NCI-H774 (cell line): ENCODE measurements at regions not wholly inside any gene's neighbourhood (a gene's known extent, or its start where the extent isn't known, plus 50 kb on each side); places are given as distances from the start of the nearest gene placed in this dataset.
"Not testable (repeated sequence)": the region's sequence is repeated elsewhere in the genome, so short reads cannot be mapped to it uniquely, and the experiment has no call there.

ENCODE experiments used
- DNase-seq: peaks from one replicate; lab custom pipeline; 2025; lab: John Stamatoyannopoulos, UW

GRCh38 chr14:42508209-42508946, 901.7 kb downstream of the LRFN5 start:
- DNase-seq, result no peak

- DNase-seq, result no peak
Measured at GRCh38 chr14:42504433-42504832, 897.8 kb downstream of the LRFN5 start.

GRCh38 chr14:42499137-42499536, 892.5 kb downstream of the LRFN5 start:
- DNase-seq, result no peak

GRCh38 chr14:42490536-42490935, 883.9 kb downstream of the LRFN5 start:
- no peak for DNase-seq

GRCh38 chr14:42488965-42489364, 882.3 kb downstream of the LRFN5 start:
- no peak for DNase-seq

GRCh38 chr14:42482345-42482971, 875.8 kb downstream of the LRFN5 start:
- DNase-seq, result not testable (repeated sequence)

- DNase-seq, result not testable (repeated sequence)
Measured at GRCh38 chr14:42481714-42482113, 875.0 kb downstream of the LRFN5 start.

GRCh38 chr14:42480255-42480654, 873.6 kb downstream of the LRFN5 start:
- no peak for DNase-seq

GRCh38 chr14:42475289-42475688, 868.6 kb downstream of the LRFN5 start:
- no peak for DNase-seq

- no peak for DNase-seq
Measured at GRCh38 chr14:42470427-42470719, 863.7 kb downstream of the LRFN5 start.

- DNase-seq, result no peak
Measured at GRCh38 chr14:42469637-42470426, 863.2 kb downstream of the LRFN5 start.

GRCh38 chr14:42460673-42461072, 854.0 kb downstream of the LRFN5 start:
- DNase-seq, result no peak

- DNase-seq, result no peak
Measured at GRCh38 chr14:42459171-42459685, 852.6 kb downstream of the LRFN5 start.

GRCh38 chr14:42441615-42442014, 834.9 kb downstream of the LRFN5 start:
- DNase-seq, result no peak

- no peak for DNase-seq
Measured at GRCh38 chr14:42437809-42438208, 831.1 kb downstream of the LRFN5 start.

- DNase-seq, result no peak
Measured at GRCh38 chr14:42429401-42429800, 822.7 kb downstream of the LRFN5 start.

GRCh38 chr14:42428996-42429395, 822.3 kb downstream of the LRFN5 start:
- DNase-seq, result no peak

GRCh38 chr14:42424501-42424900, 817.8 kb downstream of the LRFN5 start:
- no peak for DNase-seq

- DNase-seq, result no peak
Measured at GRCh38 chr14:42421377-42422078, 814.9 kb downstream of the LRFN5 start.

GRCh38 chr14:42420071-42420470, 813.4 kb downstream of the LRFN5 start:
- DNase-seq, result no peak

GRCh38 chr14:42407153-42407552, 800.5 kb downstream of the LRFN5 start:
- DNase-seq, result no peak

GRCh38 chr14:42391146-42391834, 784.6 kb downstream of the LRFN5 start:
- DNase-seq, result no peak
